Adrenal gland (tissue), 5 donors: ENCODE measurements at regions not wholly inside any gene's neighbourhood (a gene's known extent, or its start where the extent isn't known, plus 50 kb on each side); places are given as distances from the start of the nearest gene placed in this dataset.

Experiments used
- CTCF ChIP-seq, 6 experiments: fragments of 450-650 bp in 4 of 6; fragments of 200-600 bp in 2 of 6; sonication (generic) in 1 of 6; IDR thresholded peaks; 1 replicate in 5 of 6; 2 replicates in 1 of 6; pipeline versions ENCODE4 v1.5.1 to v1.8.0; 2016 to 2021; ENCODE audit warnings: antibody characterized with exemption in 6 of 6, mild to moderate bottlenecking in 2 of 6, moderate library complexity in 1 of 6
- POLR2A ChIP-seq, 2 donors: fragments of 450-650 bp; IDR thresholded peaks; one replicate each; pipeline ENCODE4 v1.6.1; 2017; ENCODE audit warnings: antibody characterized with exemption in 2 of 2, mild to moderate bottlenecking in 2 of 2, moderate library complexity in 1 of 2
- donor health status: DM: no; HTN: no; CAD: no.

GRCh38 chr11:92611157-92611556 is 358.3 kb upstream of the MTNR1B start:
- no peak for TF ChIP-seq POLR2A (IDR thresholded peaks at IDR 0.05)
- no peak for TF ChIP-seq CTCF (IDR thresholded peaks at IDR 0.05)
